ENCODE measurements at regions not wholly inside any gene's neighbourhood (a gene's known extent, or its start where the extent isn't known, plus 50 kb on each side); places are given as distances from the start of the nearest gene placed in this dataset.

GRCh38 chr18:68041327-68041726 lies 524.8 kb upstream of the DSEL start:
- POLR2A ChIA-PET: no interaction called here
- Histone ChIP-seq H3K4me3 (ENCODE audit: control insufficient read depth in 1 of 7, extremely low read depth in 1 of 7, insufficient read depth in 4 of 7, low read depth in 2 of 7, low read length in 6 of 7) (no peak overlapping the region), H3K9me3 (ENCODE audit: control extremely low read depth in 1 of 5, control insufficient read depth in 4 of 5, insufficient read depth in 2 of 5, low read depth in 1 of 5, low read length in 4 of 5) (no peaks in the 10 kb centered on the region), H3K27ac (ENCODE audit: insufficient read depth in 1 of 2, low read depth in 1 of 2, low read length in 2 of 2, poor library complexity in 1 of 2, severe bottlenecking in 2 of 2) (no peak overlapping the region), H3K36me3 (ENCODE audit: control insufficient read depth in 4 of 4, insufficient read depth in 4 of 4, low read length in 3 of 4) (no peaks in the 10 kb centered on the region), H3K4me1 (ENCODE audit: control extremely low read depth in 1 of 4, control insufficient read depth in 4 of 4, insufficient read depth in 4 of 4, low read length in 3 of 4) (no peaks in the 10 kb centered on the region), H3K27me3 (replicated peaks in 2 of 5; ENCODE audit: control insufficient read depth in 4 of 5, insufficient read depth in 5 of 5, low read length in 4 of 5) (no peaks in the 10 kb centered on the region)
- no peak for DNase-seq
- 93% methylated on average over 4 of the region's 4 CpGs for WGBS (ENCODE audit: insufficient coverage)
- CTCF ChIA-PET: no interaction called here

GRCh38 chr18:68040198-68040597 lies 523.7 kb upstream of the DSEL start:
- CTCF ChIA-PET: no interaction called here
- Histone ChIP-seq H3K9me3 (ENCODE audit: control extremely low read depth in 1 of 5, control insufficient read depth in 4 of 5, insufficient read depth in 2 of 5, low read depth in 1 of 5, low read length in 4 of 5) (no peaks in the 10 kb centered on the region), H3K4me3 (ENCODE audit: control insufficient read depth in 1 of 7, extremely low read depth in 1 of 7, insufficient read depth in 4 of 7, low read depth in 2 of 7, low read length in 6 of 7) (no peak overlapping the region), H3K36me3 (ENCODE audit: control insufficient read depth in 4 of 4, insufficient read depth in 4 of 4, low read length in 3 of 4) (no peaks in the 10 kb centered on the region), H3K27ac (ENCODE audit: insufficient read depth in 1 of 2, low read depth in 1 of 2, low read length in 2 of 2, poor library complexity in 1 of 2, severe bottlenecking in 2 of 2) (no peak overlapping the region), H3K4me1 (ENCODE audit: control extremely low read depth in 1 of 4, control insufficient read depth in 4 of 4, insufficient read depth in 4 of 4, low read length in 3 of 4) (no peaks in the 10 kb centered on the region), H3K27me3 (replicated peaks in 2 of 5; ENCODE audit: control insufficient read depth in 4 of 5, insufficient read depth in 5 of 5, low read length in 4 of 5) (no peaks in the 10 kb centered on the region)
- POLR2A ChIA-PET: no interaction called here
- DNase-seq: no peak
- 43% methylated on average over 2 of the region's 3 CpGs for WGBS (ENCODE audit: insufficient coverage)

- no peak for DNase-seq
- Histone ChIP-seq H3K4me1 (ENCODE audit: control extremely low read depth in 1 of 4, control insufficient read depth in 4 of 4, insufficient read depth in 4 of 4, low read length in 3 of 4) (no peaks in the 10 kb centered on the region), H3K27me3 (replicated peaks in 2 of 5; ENCODE audit: control insufficient read depth in 4 of 5, insufficient read depth in 5 of 5, low read length in 4 of 5) (no peaks in the 10 kb centered on the region), H3K9me3 (ENCODE audit: control extremely low read depth in 1 of 5, control insufficient read depth in 4 of 5, insufficient read depth in 2 of 5, low read depth in 1 of 5, low read length in 4 of 5) (no peaks in the 10 kb centered on the region), H3K4me3 (ENCODE audit: control insufficient read depth in 1 of 7, extremely low read depth in 1 of 7, insufficient read depth in 4 of 7, low read depth in 2 of 7, low read length in 6 of 7) (no peak overlapping the region), H3K36me3 (ENCODE audit: control insufficient read depth in 4 of 4, insufficient read depth in 4 of 4, low read length in 3 of 4) (no peaks in the 10 kb centered on the region), H3K27ac (ENCODE audit: insufficient read depth in 1 of 2, low read depth in 1 of 2, low read length in 2 of 2, poor library complexity in 1 of 2, severe bottlenecking in 2 of 2) (no peak overlapping the region)
- CTCF ChIA-PET: no interaction called here
- WGBS (ENCODE audit: insufficient coverage): 93% methylated on average over 6 of the region's 8 CpGs
- POLR2A ChIA-PET: no interaction called here
Observed at GRCh38 chr18:68035774-68036522, 519.4 kb upstream of the DSEL start.

- H3K9me3 ChIP-seq (ENCODE audit: control extremely low read depth in 1 of 5, control insufficient read depth in 4 of 5, insufficient read depth in 2 of 5, low read depth in 1 of 5, low read length in 4 of 5): no peaks in the 10 kb centered on the region
- no peak for DNase-seq
- no peak overlapping the region for H3K4me3 ChIP-seq (ENCODE audit: control insufficient read depth in 1 of 7, extremely low read depth in 1 of 7, insufficient read depth in 4 of 7, low read depth in 2 of 7, low read length in 6 of 7)
- POLR2A ChIA-PET: no interaction called here
- H3K4me1 ChIP-seq (ENCODE audit: control extremely low read depth in 1 of 4, control insufficient read depth in 4 of 4, insufficient read depth in 4 of 4, low read length in 3 of 4): no peaks in the 10 kb centered on the region
- CTCF ChIA-PET: interaction anchor here (1.1 kb wide), 2 partner anchors 14 to 40 kb away, joined by 3 to 4 read pairs; no protein-coding TSS in a partner anchor
- no peak overlapping the region for H3K27ac ChIP-seq (ENCODE audit: insufficient read depth in 1 of 2, low read depth in 1 of 2, low read length in 2 of 2, poor library complexity in 1 of 2, severe bottlenecking in 2 of 2)
- H3K36me3 ChIP-seq (ENCODE audit: control insufficient read depth in 4 of 4, insufficient read depth in 4 of 4, low read length in 3 of 4): no peaks in the 10 kb centered on the region
- H3K27me3 ChIP-seq (replicated peaks in 2 of 5; ENCODE audit: control insufficient read depth in 4 of 5, insufficient read depth in 5 of 5, low read length in 4 of 5): no peaks in the 10 kb centered on the region
Observed at GRCh38 chr18:68034296-68034695, 517.8 kb upstream of the DSEL start.

- ChIA-PET CTCF (interaction anchor here (1.1 kb wide), 1 partner anchor 40 kb away, joined by 3 read pairs; no protein-coding TSS in a partner anchor), POLR2A (no interaction called here)
- no peaks in the 10 kb centered on the region for H3K9me3 ChIP-seq (ENCODE audit: control extremely low read depth in 1 of 5, control insufficient read depth in 4 of 5, insufficient read depth in 2 of 5, low read depth in 1 of 5, low read length in 4 of 5)
- H3K27me3 ChIP-seq (replicated peaks in 2 of 5; ENCODE audit: control insufficient read depth in 4 of 5, insufficient read depth in 5 of 5, low read length in 4 of 5): no peaks in the 10 kb centered on the region
- WGBS (ENCODE audit: insufficient coverage): 94% methylated on average over 5 of the region's 5 CpGs
- no peak for DNase-seq
- no peak overlapping the region for H3K27ac ChIP-seq (ENCODE audit: insufficient read depth in 1 of 2, low read depth in 1 of 2, low read length in 2 of 2, poor library complexity in 1 of 2, severe bottlenecking in 2 of 2)
- H3K36me3 ChIP-seq (ENCODE audit: control insufficient read depth in 4 of 4, insufficient read depth in 4 of 4, low read length in 3 of 4): no peaks in the 10 kb centered on the region
- H3K4me1 ChIP-seq (ENCODE audit: control extremely low read depth in 1 of 4, control insufficient read depth in 4 of 4, insufficient read depth in 4 of 4, low read length in 3 of 4): no peaks in the 10 kb centered on the region
- no peak overlapping the region for H3K4me3 ChIP-seq (ENCODE audit: control insufficient read depth in 1 of 7, extremely low read depth in 1 of 7, insufficient read depth in 4 of 7, low read depth in 2 of 7, low read length in 6 of 7)
Observed at GRCh38 chr18:68033466-68033865, 516.9 kb upstream of the DSEL start.

- H3K4me1 ChIP-seq (ENCODE audit: control extremely low read depth in 1 of 4, control insufficient read depth in 4 of 4, insufficient read depth in 4 of 4, low read length in 3 of 4): no peaks in the 10 kb centered on the region
- no peak for DNase-seq
- H3K27me3 ChIP-seq (replicated peaks in 2 of 5; ENCODE audit: control insufficient read depth in 4 of 5, insufficient read depth in 5 of 5, low read length in 4 of 5): no peaks in the 10 kb centered on the region
- no peak overlapping the region for H3K27ac ChIP-seq (ENCODE audit: insufficient read depth in 1 of 2, low read depth in 1 of 2, low read length in 2 of 2, poor library complexity in 1 of 2, severe bottlenecking in 2 of 2)
- H3K4me3 ChIP-seq (ENCODE audit: control insufficient read depth in 1 of 7, extremely low read depth in 1 of 7, insufficient read depth in 4 of 7, low read depth in 2 of 7, low read length in 6 of 7): no peak overlapping the region
- H3K36me3 ChIP-seq (ENCODE audit: control insufficient read depth in 4 of 4, insufficient read depth in 4 of 4, low read length in 3 of 4): no peaks in the 10 kb centered on the region
- no CpG with 5 or more reads among the region's 4 CpGs for WGBS (ENCODE audit: insufficient coverage)
- POLR2A ChIA-PET: no interaction called here
- CTCF ChIA-PET: no interaction called here
- no peaks in the 10 kb centered on the region for H3K9me3 ChIP-seq (ENCODE audit: control extremely low read depth in 1 of 5, control insufficient read depth in 4 of 5, insufficient read depth in 2 of 5, low read depth in 1 of 5, low read length in 4 of 5)
Observed at GRCh38 chr18:68024716-68025115, 508.2 kb upstream of the DSEL start.

GRCh38 chr18:68017385-68017784 lies 500.9 kb upstream of the DSEL start:
- no peak for DNase-seq
- WGBS (ENCODE audit: insufficient coverage): 82% methylated on average over 3 of the region's 8 CpGs
- H3K4me3 ChIP-seq (ENCODE audit: control insufficient read depth in 1 of 7, extremely low read depth in 1 of 7, insufficient read depth in 4 of 7, low read depth in 2 of 7, low read length in 6 of 7): no peak overlapping the region
- H3K9me3 ChIP-seq (ENCODE audit: control extremely low read depth in 1 of 5, control insufficient read depth in 4 of 5, insufficient read depth in 2 of 5, low read depth in 1 of 5, low read length in 4 of 5): no peaks in the 10 kb centered on the region
- H3K36me3 ChIP-seq (ENCODE audit: control insufficient read depth in 4 of 4, insufficient read depth in 4 of 4, low read length in 3 of 4): no peaks in the 10 kb centered on the region
- H3K27me3 ChIP-seq (replicated peaks in 2 of 5; ENCODE audit: control insufficient read depth in 4 of 5, insufficient read depth in 5 of 5, low read length in 4 of 5): no peaks in the 10 kb centered on the region
- ChIA-PET POLR2A (no interaction called here), CTCF (no interaction called here)
- H3K4me1 ChIP-seq (ENCODE audit: control extremely low read depth in 1 of 4, control insufficient read depth in 4 of 4, insufficient read depth in 4 of 4, low read length in 3 of 4): no peaks in the 10 kb centered on the region
- no peak overlapping the region for H3K27ac ChIP-seq (ENCODE audit: insufficient read depth in 1 of 2, low read depth in 1 of 2, low read length in 2 of 2, poor library complexity in 1 of 2, severe bottlenecking in 2 of 2)
